ENCODE measurements at regions not wholly inside any gene's neighbourhood (a gene's known extent, or its start where the extent isn't known, plus 50 kb on each side); places are given as distances from the start of the nearest gene placed in this dataset.

DNA sequence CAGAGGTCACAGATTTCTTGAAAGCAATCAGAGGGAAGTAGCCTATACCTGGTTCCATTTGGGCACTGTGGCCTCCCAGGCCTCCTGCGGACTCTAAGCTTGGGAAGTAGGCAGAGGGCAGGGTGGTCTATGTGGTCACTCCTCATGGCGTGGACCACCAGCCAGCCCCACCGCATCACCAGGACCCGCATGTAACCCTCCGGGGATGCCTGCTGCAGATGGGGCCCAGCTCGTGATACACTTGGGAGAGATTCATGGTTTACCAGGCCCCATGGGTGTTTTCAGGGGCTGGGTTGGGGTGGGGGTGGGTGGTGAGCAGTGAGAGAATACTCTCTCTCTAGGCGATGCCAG is 123.7 kb downstream of the ASB7 start:
- ChIA-PET POLR2A (ENCODE audit: partially characterized antibody) (no interaction called here), CTCF (ENCODE audit: partially characterized antibody) (interaction anchor here (0.6 to 1.8 kb wide), 4 partner anchors 11 to 281 kb away, joined by 3 to 4 read pairs (median 3); no protein-coding TSS in a partner anchor)
- Histone ChIP-seq H3K4me3 (ENCODE audit: extremely low read depth in 1 of 4, insufficient read depth in 2 of 4, low read depth in 3 of 4, low read length in 4 of 4) (no peak overlapping the region), H2BK15ac (ENCODE audit: low read length) (no peak overlapping the region), H3K4ac (replicated peaks; ENCODE audit: insufficient read length, low read depth, low read length) (no peak overlapping the region), H2AFZ (ENCODE audit: low read length) (no peak overlapping the region), H2AK5ac (ENCODE audit: low read depth, low read length) (no peak overlapping the region), H3K36me3 (ENCODE audit: control insufficient read depth in 2 of 4, insufficient read depth in 4 of 4, low read length in 3 of 4) (no peaks in the 10 kb centered on the region), H3K27me3 (replicated peaks in 1 of 4; ENCODE audit: control insufficient read depth in 3 of 4, extremely low read depth in 1 of 4, insufficient read depth in 3 of 4, low read length in 3 of 4) (no peaks in the 10 kb centered on the region), H3K4me1 (replicated peaks in 1 of 4; ENCODE audit: control insufficient read depth in 3 of 4, insufficient read depth in 4 of 4, low read length in 3 of 4) (peaks cover 0 to 3% (median 0%) of the 10 kb centered on the region in 4 experiments; a peak in 2 of 7 replicates), H3K79me1 (ENCODE audit: low read depth, low read length) (no peaks in the 10 kb centered on the region), H3K4me2 (ENCODE audit: insufficient read depth in 1 of 2, low read depth in 2 of 2, low read length in 2 of 2) (no peak overlapping the region), H3K9ac (replicated peaks in 1 of 4; ENCODE audit: extremely low read depth in 1 of 4, low read depth in 3 of 4, low read length in 3 of 4) (no peak overlapping the region), H4K20me1 (replicated peaks in 1 of 2; ENCODE audit: control insufficient read depth in 1 of 2, insufficient read depth in 2 of 2, low read length in 2 of 2) (no peaks in the 10 kb centered on the region), H2BK120ac (replicated peaks; ENCODE audit: low read depth, low read length) (no peak overlapping the region), H3K79me2 (ENCODE audit: control insufficient read depth in 1 of 2, insufficient read depth in 2 of 2, low read length in 2 of 2) (no peaks in the 10 kb centered on the region), H4K5ac (ENCODE audit: insufficient read length, low read depth, low read length) (no peak overlapping the region), H3K18ac (ENCODE audit: extremely low read depth, low read length) (no peak overlapping the region), H3K9me3 (ENCODE audit: insufficient read depth in 2 of 2, low read depth in 1 of 2, low read length in 1 of 2) (no peaks in the 10 kb centered on the region), H2BK20ac (ENCODE audit: low read length) (no peak overlapping the region), H3K14ac (ENCODE audit: insufficient read length) (no peak overlapping the region), H3K23me2 (ENCODE audit: low read depth, low read length) (no peaks in the 10 kb centered on the region), H4K91ac (replicated peaks; ENCODE audit: insufficient read length, low read length) (no peak overlapping the region), H3K56ac (replicated peaks; ENCODE audit: insufficient read length, low read depth, low read length) (no peak overlapping the region), H4K8ac (ENCODE audit: extremely low read depth, insufficient read depth, low read length) (no peak overlapping the region), H2BK12ac (ENCODE audit: low read depth, low read length) (no peak overlapping the region), H2BK5ac (ENCODE audit: low read depth, low read length) (no peak overlapping the region), H3K23ac (ENCODE audit: insufficient read length) (no peak overlapping the region), H3K27ac (ENCODE audit: low read depth, low read length) (no peak overlapping the region)
- FAIRE-seq = no peak
- WGBS, 2 experiments (ENCODE audit: extremely low coverage in 1 of 2, insufficient coverage in 1 of 2, insufficient read length in 1 of 2, insufficient replicate concordance in 2 of 2, low coverage in 1 of 2, low lambda C conversion rate in 2 of 2, missing lambda C conversion rate in 1 of 2) = 94% methylated on average over 5 of the region's 7 CpGs; no CpG with 5 or more reads in 1 of the 2 experiments
- peak in 1 of 2 experiments; percentile 11 for DNase-seq (ENCODE audit: low read depth in 1 of 2, low spot score in 2 of 2)
- TF ChIP-seq POLR2AphosphoS5 (IDR thresholded peaks at IDR 0.05; ENCODE audit: low read depth, low read length) (no peak), SAP30 (IDR thresholded peaks at IDR 0.05; ENCODE audit: insufficient read depth, insufficient replicate concordance, low read length) (no peak), RAD21 (IDR thresholded peaks at IDR 0.05 in 1 of 2, conservative IDR thresholded peaks at IDR 0.05 in 1 of 2; ENCODE audit: low read depth in 2 of 2, low read length in 2 of 2) (no peak)
- TF ChIP-seq, protein P1, sequence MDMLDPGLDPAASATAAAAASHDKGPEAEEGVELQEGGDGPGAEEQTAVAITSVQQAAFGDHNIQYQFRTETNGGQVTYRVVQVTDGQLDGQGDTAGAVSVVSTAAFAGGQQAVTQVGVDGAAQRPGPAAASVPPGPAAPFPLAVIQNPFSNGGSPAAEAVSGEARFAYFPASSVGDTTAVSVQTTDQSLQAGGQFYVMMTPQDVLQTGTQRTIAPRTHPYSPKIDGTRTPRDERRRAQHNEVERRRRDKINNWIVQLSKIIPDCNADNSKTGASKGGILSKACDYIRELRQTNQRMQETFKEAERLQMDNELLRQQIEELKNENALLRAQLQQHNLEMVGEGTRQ (IDR thresholded peaks at IDR 0.05; ENCODE audit: low read length) = no peak

All from H1 (cell line).